HCT116 (cell line): ENCODE measurements at regions not wholly inside any gene's neighbourhood (a gene's known extent, or its start where the extent isn't known, plus 50 kb on each side); places are given as distances from the start of the nearest gene placed in this dataset.

Source experiments
- CEBPB ChIP-seq: IDR thresholded peaks from 2 replicates; pipeline ENCODE4 v1.6.1; 2012; ENCODE audit warnings: low read depth
- CTCF ChIP-seq, 3 experiments: fragments of 200-600 bp in 1 of 3; sonication (generic) in 1 of 3; IDR thresholded peaks in 2 of 3; conservative IDR thresholded peaks in 1 of 3; 2 replicates each; pipeline ENCODE4 v1.5.1; 2012 to 2017; ENCODE audit warnings: low read depth in 2 of 3, low read length in 2 of 3, antibody characterized with exemption in 1 of 3, borderline replicate concordance in 1 of 3, control low read depth in 1 of 3, mild to moderate bottlenecking in 1 of 3, mixed read lengths in 1 of 3, mixed run types in 1 of 3, moderate library complexity in 1 of 3; ENCODE audit not compliant: insufficient read depth in 1 of 3
- EZH2 ChIP-seq: fragments of 200-600 bp; sonication (generic); IDR thresholded peaks from 2 replicates; pipeline ENCODE4 v1.6.1; 2017; ENCODE audit warnings: antibody characterized with exemption, mixed run types
- REST ChIP-seq: IDR thresholded peaks from 2 replicates; pipeline ENCODE4 v1.6.1; 2012; ENCODE audit warnings: low read depth
- SP1 ChIP-seq: IDR thresholded peaks from 2 replicates; pipeline ENCODE4 v1.6.1; 2012; ENCODE audit warnings: low read depth
- ZFX ChIP-seq: fragments of 450-650 bp; IDR thresholded peaks from 2 replicates; pipeline ENCODE4 v1.6.1; 2017

- no peak for TF ChIP-seq ZFX
- no peak for TF ChIP-seq CTCF (IDR thresholded peaks at IDR 0.05 in 2 of 3, conservative IDR thresholded peaks at IDR 0.05 in 1 of 3; ENCODE audit: borderline replicate concordance in 1 of 3, insufficient read depth in 1 of 3, low read depth in 2 of 3, low read length in 2 of 3)
- TF ChIP-seq EZH2, result no peak
- TF ChIP-seq SP1, result no peak
- TF ChIP-seq REST, result no peak
- no peak for TF ChIP-seq CEBPB
Measured at GRCh38 chr13:93058301-93058700, 168.3 kb upstream of the GPC6 start.
